GM19372 (cell line): ENCODE measurements at regions not wholly inside any gene's neighbourhood (a gene's known extent, or its start where the extent isn't known, plus 50 kb on each side); places are given as distances from the start of the nearest gene placed in this dataset.
A peak's percentile ranks its signal among the peaks of the same experiment; 100 is the strongest.

Experiments used
- ATAC-seq: cut with Tn5 transposase; IDR thresholded peaks from one replicate; pipeline ENCODE4 v1.9.1; 2021; ENCODE audit warnings: mild to moderate bottlenecking, low read depth, moderate library complexity; ENCODE audit not compliant: unreplicated experiment

- no peak for ATAC-seq
These were observed 198.1 kb downstream of the SEC23A start for GRCh38 chr14:38904959-38905358.

GRCh38 chr14:38901791-38902190 is 201.2 kb downstream of the SEC23A start:
- no peak for ATAC-seq

DNA sequence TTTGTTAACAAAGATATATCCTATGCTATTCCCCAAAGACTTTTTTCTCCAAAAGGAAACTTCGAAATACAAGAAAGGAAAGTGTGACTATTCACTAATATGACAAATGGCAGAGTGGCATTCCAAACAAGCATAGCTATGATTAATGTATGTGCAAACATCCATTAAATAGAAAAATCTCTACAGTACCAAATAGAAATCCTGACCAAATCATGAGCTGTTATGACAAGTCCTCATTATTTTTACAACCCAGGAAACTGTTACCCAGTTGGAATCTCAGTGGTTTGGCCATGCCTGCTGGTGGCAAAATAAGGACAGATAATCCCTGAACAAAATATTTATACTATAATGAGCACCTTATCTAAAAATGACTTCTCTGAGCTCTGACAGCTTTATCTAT is 202.1 kb downstream of the SEC23A start:
- ATAC-seq: no peak

DNA sequence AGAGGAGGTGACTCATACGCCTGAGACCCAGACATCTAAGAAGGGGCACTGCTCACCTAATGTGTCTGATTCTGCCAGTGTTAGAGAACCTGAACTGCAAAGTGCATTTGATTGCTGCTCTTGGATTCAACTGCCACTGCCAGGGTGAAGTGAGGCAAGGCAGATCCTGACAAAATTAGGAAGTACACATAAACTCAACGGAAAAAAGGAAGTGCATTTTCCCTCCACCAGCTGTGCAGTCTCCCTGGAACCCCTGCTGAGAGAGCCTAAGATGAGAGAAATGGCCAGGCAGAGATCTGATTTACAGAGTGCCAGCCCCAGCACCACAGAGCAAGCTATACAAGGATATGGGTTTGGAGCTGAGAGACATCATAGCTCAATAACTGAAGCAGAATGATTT is 215.3 kb downstream of the SEC23A start:
- ATAC-seq: no peak

DNA sequence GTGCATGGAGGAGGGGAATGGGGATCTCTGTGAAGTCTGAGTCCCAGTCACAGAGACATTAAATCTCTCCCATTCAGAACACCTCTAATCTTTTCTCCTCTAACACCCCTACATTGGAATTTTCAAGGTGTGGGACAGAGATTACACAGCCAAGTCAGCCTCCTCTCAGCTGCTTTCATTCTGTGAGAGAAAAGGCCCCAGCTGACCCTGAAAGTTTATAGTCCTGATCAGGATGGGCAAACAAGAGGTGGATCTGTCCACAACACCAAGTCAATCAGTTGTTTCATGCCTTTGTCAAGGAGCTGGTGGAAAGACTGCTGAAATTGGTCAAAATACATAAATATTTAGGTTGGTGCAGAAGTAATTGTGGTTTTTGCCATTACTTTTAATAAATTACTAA is 218.9 kb downstream of the SEC23A start:
- ATAC-seq: no peak

GRCh38 chr14:38883127-38883526 is 219.9 kb downstream of the SEC23A start:
- no peak for ATAC-seq

DNA sequence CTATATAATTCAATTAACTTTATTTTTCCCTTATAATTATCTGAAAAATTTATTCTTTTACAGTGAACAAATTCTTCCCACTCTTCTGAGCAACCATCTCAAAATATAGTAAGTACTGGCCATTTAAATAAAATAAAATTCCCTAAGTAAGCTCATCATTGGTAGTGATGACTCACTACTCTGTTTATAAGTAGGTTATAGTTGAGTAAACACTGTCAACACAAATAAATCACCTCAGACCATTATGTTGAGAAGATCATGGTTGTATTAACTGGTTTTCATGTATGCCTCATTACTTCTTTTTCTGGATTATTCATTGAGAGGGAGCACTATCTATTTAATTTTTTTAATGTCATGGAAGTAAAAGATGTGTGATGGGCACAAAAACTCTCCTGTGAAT is 220.5 kb downstream of the SEC23A start:
- ATAC-seq: no peak

GRCh38 chr14:38880643-38881524 is 222.2 kb downstream of the SEC23A start:
- ATAC-seq: no peak

GRCh38 chr14:38877744-38878388 is 225.2 kb downstream of the SEC23A start:
- ATAC-seq: no peak

GRCh38 chr14:38874721-38875120 is 228.3 kb downstream of the SEC23A start:
- ATAC-seq: no peak

GRCh38 chr14:38873941-38874612 is 229.0 kb downstream of the SEC23A start:
- no peak for ATAC-seq

GRCh38 chr14:38870296-38870836 is 232.7 kb downstream of the SEC23A start:
- no peak for ATAC-seq

GRCh38 chr14:38868399-38869290 is 234.4 kb downstream of the SEC23A start:
- no peak for ATAC-seq

GRCh38 chr14:38867561-38868150 is 235.4 kb downstream of the SEC23A start:
- peak; percentile 93 for ATAC-seq

GRCh38 chr14:38866461-38866860 is 236.6 kb downstream of the SEC23A start:
- no peak for ATAC-seq

- no peak for ATAC-seq
These were observed 240.7 kb downstream of the SEC23A start for GRCh38 chr14:38862366-38862765.

- no peak for ATAC-seq
These were observed 242.5 kb downstream of the SEC23A start for GRCh38 chr14:38860530-38860929.

- ATAC-seq: no peak
These were observed 246.2 kb downstream of the SEC23A start for GRCh38 chr14:38856798-38857197.

DNA sequence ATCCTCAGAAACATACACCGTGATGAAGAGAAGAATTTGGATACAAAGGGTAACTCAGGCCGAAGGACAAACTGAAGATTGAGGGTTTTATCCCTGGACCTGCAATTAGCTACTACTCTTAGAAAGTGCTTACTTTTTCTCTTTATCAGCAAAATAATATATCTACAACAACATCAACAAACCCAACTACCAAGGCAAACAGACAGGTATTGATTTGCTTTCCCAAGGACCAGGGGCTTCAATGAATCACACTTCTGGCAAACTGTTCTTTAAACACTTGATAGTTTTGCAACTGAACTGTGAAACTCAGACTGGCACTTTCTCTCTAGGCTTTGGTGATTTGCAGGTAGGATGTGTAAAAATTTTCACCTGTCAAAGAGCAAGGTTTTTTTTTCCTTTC is 247.5 kb downstream of the SEC23A start:
- ATAC-seq: no peak

- no peak for ATAC-seq
These were observed 251.9 kb downstream of the SEC23A start for GRCh38 chr14:38851111-38851510.
